GM12873 (cell line): ENCODE measurements at regions not wholly inside any gene's neighbourhood (a gene's known extent, or its start where the extent isn't known, plus 50 kb on each side); places are given as distances from the start of the nearest gene placed in this dataset.

Experiments used
- TF ChIP-seq, protein P1 (sequence below): IDR thresholded peaks from 2 replicates; pipeline ENCODE4 v1.5.1; 2012; ENCODE audit warnings: low read depth, mild to moderate bottlenecking, moderate library complexity, low read length, control low read depth; ENCODE audit not compliant: insufficient read depth; ENCODE audit errors: missing control alignments

DNA sequence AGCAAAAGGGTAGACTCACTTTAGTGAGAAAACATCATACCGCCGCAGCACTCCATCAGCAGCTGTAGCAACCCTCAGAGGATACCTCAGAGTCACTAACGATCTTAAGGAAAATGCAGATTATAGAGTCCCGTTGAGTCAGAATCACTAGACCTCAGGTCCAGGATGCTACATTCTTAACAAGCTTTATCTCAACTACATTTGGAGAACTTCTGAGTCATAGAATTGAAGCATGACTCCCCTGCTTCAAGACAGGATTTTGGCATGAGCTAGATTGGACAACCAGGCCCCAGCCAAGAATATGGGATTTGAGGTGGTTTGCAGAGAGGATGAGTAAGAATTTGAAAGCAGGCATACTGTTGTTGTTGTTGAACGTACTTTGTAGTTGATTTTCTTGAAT, 118.9 kb upstream of the UBL3 start:
- TF ChIP-seq, protein P1, sequence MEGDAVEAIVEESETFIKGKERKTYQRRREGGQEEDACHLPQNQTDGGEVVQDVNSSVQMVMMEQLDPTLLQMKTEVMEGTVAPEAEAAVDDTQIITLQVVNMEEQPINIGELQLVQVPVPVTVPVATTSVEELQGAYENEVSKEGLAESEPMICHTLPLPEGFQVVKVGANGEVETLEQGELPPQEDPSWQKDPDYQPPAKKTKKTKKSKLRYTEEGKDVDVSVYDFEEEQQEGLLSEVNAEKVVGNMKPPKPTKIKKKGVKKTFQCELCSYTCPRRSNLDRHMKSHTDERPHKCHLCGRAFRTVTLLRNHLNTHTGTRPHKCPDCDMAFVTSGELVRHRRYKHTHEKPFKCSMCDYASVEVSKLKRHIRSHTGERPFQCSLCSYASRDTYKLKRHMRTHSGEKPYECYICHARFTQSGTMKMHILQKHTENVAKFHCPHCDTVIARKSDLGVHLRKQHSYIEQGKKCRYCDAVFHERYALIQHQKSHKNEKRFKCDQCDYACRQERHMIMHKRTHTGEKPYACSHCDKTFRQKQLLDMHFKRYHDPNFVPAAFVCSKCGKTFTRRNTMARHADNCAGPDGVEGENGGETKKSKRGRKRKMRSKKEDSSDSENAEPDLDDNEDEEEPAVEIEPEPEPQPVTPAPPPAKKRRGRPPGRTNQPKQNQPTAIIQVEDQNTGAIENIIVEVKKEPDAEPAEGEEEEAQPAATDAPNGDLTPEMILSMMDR: no peak

DNA sequence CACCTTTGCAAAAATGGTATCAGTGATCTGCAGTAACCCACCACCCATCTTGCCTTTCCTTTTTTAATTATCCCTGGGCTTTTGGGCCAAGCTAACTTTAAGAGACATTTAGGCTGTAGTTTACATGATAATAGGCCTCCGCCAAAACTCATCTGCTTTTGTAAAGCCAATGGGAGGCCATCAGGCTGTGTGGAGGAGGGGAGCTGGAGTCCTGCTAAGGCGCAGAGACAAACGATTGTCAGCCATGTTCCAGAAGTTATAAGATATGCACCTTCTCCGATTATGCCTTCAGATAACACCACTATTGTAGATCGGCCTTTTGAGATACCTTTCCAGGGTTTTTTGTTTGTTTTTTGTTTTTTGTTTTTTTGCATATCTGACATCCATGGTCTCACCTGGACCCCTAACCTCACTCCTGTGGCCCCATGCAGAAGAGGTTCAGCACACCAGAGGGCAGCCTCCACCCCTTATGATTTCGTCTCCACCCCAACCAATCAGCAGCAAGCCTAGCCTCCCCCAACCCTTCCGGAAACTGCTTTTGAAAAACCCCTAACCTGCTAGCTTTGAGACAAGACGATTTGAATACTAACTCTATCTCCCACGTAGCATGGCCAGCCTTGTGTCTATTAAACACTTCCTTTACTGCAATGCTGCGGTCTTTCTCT, 113.9 kb upstream of the UBL3 start:
- TF ChIP-seq, protein P1: no peak

DNA sequence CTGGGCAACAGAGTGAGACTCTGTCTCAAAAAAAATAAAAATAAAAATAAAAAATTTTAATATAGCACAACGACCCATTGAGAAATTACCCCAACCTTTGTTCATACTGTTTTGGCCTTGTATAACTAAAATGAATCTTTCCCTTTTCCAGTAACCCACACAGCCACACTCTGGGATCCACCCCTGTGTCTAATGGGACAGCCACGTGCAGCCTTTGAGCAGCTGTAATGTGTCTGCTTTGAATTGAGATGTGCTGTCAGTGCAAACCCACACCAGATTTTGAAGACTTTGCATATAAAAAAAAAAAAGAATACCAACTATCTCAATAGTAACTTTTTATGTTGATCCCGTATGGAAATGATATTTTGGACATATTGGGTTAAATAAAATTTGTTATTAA, 112.7 kb upstream of the UBL3 start:
- TF ChIP-seq, protein P1: no peak

DNA sequence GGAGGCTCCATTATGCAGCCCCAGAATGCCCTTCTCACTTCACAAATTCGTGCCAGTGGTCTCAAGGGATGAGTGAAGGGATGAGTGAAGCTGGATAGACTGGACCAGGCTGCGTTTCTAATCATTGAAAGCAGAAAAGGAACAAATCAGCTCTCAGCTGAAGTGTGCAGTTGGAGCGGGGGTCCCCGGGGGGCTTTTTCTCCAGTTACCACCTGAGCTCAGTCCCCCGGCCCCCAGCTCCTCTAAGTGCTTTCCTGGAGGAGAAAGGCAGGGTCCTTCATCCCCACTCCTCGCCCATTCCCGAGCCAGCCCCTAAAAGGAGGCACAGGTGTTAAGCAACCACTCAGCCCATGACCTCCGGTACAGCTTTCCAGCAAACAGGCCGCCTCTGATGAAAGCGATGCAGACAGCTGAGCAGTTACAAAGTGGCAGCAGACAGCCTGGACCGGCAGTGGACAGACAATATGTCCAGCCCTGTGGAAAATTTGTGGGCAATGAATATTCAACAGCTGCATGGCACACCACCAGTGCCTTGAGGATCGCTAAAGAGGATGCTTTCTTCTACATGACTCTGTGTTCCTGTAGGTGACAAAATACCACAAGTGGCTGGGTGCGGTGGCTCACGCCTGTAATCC, 110.7 kb upstream of the UBL3 start:
- TF ChIP-seq, protein P1: no peak

DNA sequence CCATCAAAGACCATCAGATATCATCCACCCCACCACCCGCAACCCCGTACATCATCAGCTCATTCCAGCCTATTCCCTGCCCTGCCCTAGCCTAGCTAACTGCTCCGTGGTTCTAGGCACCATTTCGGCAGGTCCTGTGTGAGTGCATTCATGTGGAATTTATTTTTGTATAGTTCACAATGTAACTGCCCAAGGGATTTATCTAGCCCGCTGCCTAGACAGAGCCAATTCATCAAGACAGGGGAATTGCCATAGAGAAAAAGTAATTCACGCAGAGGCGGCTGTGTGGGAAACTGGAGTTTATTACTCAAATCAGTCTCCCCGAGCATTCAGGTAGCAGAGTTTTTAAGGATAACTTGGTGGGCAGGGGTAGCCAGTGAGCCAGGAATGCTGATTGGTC, 109.2 kb upstream of the UBL3 start:
- TF ChIP-seq, protein P1: no peak

DNA sequence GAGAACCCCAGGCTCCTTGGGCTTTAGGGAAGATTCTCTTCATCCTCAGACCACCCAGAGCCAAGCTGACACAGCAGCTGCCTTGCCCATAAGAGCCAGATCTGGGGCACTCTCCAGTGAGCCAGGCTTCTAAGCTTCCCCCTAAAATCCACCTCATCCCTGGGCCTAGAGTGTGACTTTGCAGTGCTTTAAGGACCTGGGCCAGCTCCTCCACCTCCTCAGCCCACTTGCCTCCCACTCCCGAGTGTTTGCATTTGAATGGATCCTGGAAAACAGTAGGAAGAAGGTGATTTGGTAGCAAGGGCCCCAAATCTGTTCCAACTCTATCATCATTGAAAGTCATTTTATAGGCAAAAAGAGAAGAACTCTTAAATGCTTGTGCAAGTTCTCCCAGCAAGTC, 108.7 kb upstream of the UBL3 start:
- TF ChIP-seq, protein P1: no peak

DNA sequence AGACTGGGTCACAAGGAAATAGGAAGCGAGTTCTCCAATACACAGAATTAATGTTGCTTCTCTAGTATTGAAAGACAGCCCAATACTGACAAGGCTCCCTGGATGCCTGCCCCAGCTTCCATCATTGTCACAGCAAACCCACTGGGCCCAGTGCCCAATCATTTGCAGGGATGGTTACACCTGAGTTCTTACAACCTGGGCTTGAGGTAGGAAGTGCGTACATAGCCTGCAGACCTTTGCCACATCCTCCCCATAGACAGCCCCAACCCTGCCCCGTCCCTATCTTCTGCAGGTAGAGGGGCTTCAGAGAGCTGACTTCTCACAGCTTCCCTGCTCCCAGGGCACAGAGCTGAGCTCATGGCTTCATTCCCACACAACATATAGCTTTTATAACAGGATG, 108.1 kb upstream of the UBL3 start:
- TF ChIP-seq, protein P1: no peak
